Tibial nerve (tissue), 4 donors: ENCODE measurements at regions not wholly inside any gene's neighbourhood (a gene's known extent, or its start where the extent isn't known, plus 50 kb on each side); places are given as distances from the start of the nearest gene placed in this dataset.

Source experiments
- DNase-seq, 2 donors: peaks; one replicate each; pipeline ENCODE4 v3.0.0-alpha.2; 2019; ENCODE audit warnings: low spot score in 2 of 2
- H3K27ac ChIP-seq, 4 donors: fragments of 200-600 bp; sonication (generic) in 3 of 4; one replicate each; pipeline ENCODE4 v1.5.1; 2017 to 2019; ENCODE audit warnings: mild to moderate bottlenecking in 1 of 4
- H3K27me3 ChIP-seq, 2 donors: fragments of 200-600 bp; sonication (generic) in 1 of 2; one replicate each; pipeline versions ENCODE4 v1.5.1 to v1.6.0; 2017 to 2019
- H3K36me3 ChIP-seq, 3 donors: fragments of 200-600 bp; sonication (generic); one replicate each; pipeline ENCODE4 v1.5.1; 2018 to 2019
- H3K4me1 ChIP-seq, 4 donors: fragments of 200-600 bp; sonication (generic) in 3 of 4; one replicate each; pipeline ENCODE4 v1.5.1; 2017 to 2019
- H3K4me3 ChIP-seq, 4 donors: fragments of 200-600 bp; sonication (generic) in 3 of 4; one replicate each; pipeline ENCODE4 v1.5.1; 2017 to 2019; ENCODE audit warnings: mild to moderate bottlenecking in 1 of 4, moderate library complexity in 1 of 4
- H3K9me3 ChIP-seq, 4 donors: fragments of 200-600 bp; sonication (generic) in 3 of 4; one replicate each; pipeline ENCODE4 v1.5.1; 2017 to 2019
- EP300 ChIP-seq, 2 donors: sonication (generic); formaldehyde crosslinking; IDR thresholded peaks; one replicate each; pipeline ENCODE4 v1.6.1; 2017; ENCODE audit warnings: antibody characterized with exemption in 2 of 2, mild to moderate bottlenecking in 1 of 2
- POLR2A ChIP-seq, 2 donors: fragments of 450-650 bp; IDR thresholded peaks; one replicate each; pipeline ENCODE4 v1.6.1; 2017; ENCODE audit warnings: antibody characterized with exemption in 2 of 2, mild to moderate bottlenecking in 2 of 2, moderate library complexity in 2 of 2
- WGBS, 2 donors: methylation state at CpG; one replicate each; pipeline ENCODE4 v1.1.5; 2018; 5-methylcytosine and 5-hydroxymethylcytosine counted together
- TF ChIP-seq, protein P1 (sequence below), 5 experiments: fragments of 200-600 bp in 3 of 5; fragments of 450-650 bp in 2 of 5; sonication (generic) in 3 of 5; IDR thresholded peaks; one replicate each; pipeline ENCODE4 v1.5.1; 2016 to 2019; ENCODE audit warnings: antibody characterized with exemption in 5 of 5, mild to moderate bottlenecking in 3 of 5, moderate library complexity in 2 of 5

DNA sequence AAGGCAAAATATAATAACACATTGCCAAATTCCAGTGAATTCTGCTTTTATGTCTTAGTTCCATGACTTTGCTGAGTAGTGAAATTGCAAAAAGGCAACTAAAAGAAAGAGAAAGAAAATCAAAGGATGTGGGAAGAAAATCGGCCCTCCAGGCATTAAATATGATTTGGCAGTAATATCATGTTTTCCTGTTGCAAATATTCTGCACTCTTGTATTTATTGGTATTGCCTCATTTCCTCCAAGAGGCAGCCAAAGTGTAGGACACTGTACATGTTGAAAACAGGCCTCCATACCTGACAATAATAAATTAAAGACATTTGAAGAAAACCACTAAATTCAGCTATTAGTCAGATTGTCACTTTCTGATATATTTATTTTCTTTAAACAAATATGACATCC is 460.0 kb upstream of the NOX3 start:
- H3K4me3 ChIP-seq = no peak overlapping the region
- WGBS, 2 donors = 29 to 39% methylated on average over 1 of the region's 1 CpG
- TF ChIP-seq, protein P1, sequence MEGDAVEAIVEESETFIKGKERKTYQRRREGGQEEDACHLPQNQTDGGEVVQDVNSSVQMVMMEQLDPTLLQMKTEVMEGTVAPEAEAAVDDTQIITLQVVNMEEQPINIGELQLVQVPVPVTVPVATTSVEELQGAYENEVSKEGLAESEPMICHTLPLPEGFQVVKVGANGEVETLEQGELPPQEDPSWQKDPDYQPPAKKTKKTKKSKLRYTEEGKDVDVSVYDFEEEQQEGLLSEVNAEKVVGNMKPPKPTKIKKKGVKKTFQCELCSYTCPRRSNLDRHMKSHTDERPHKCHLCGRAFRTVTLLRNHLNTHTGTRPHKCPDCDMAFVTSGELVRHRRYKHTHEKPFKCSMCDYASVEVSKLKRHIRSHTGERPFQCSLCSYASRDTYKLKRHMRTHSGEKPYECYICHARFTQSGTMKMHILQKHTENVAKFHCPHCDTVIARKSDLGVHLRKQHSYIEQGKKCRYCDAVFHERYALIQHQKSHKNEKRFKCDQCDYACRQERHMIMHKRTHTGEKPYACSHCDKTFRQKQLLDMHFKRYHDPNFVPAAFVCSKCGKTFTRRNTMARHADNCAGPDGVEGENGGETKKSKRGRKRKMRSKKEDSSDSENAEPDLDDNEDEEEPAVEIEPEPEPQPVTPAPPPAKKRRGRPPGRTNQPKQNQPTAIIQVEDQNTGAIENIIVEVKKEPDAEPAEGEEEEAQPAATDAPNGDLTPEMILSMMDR (IDR thresholded peaks at IDR 0.05) = no peak
- TF ChIP-seq POLR2A (IDR thresholded peaks at IDR 0.05) = no peak
- no peak for TF ChIP-seq EP300 (IDR thresholded peaks at IDR 0.05)
- no peaks in the 10 kb centered on the region for H3K36me3 ChIP-seq
- H3K9me3 ChIP-seq = no peaks in the 10 kb centered on the region
- no peaks in the 10 kb centered on the region for H3K27me3 ChIP-seq
- no peaks in the 10 kb centered on the region for H3K4me1 ChIP-seq
- no peak overlapping the region for H3K27ac ChIP-seq
- DNase-seq = no peak

DNA sequence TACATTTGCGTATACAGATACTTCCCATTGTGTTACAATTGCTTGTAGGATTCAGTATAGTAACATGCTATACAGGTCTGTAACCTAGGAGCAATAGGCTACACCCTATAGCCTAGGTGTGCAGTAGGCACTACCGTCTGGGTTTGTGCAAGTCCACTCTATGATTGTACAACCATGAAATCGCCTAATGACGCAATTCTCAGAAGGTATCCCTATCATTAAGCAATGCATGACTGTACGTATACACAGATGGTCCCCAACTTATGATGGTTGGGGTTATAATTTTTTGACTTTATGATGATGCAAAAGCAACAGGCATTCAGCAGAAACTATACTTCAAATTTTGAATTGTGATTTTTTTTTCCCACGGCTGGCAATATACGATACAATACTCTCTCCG is 458.2 kb upstream of the NOX3 start:
- no peak for TF ChIP-seq POLR2A (IDR thresholded peaks at IDR 0.05)
- TF ChIP-seq, protein P1 (IDR thresholded peaks at IDR 0.05) = no peak
- no peak for TF ChIP-seq EP300 (IDR thresholded peaks at IDR 0.05)
- no peaks in the 10 kb centered on the region for H3K36me3 ChIP-seq
- H3K4me1 ChIP-seq = no peaks in the 10 kb centered on the region
- WGBS, 2 donors = 95 to 96% methylated on average over 8 of the region's 8 CpGs
- H3K9me3 ChIP-seq = peaks cover 0 to 10% (median 0%) of the 10 kb centered on the region in 4 donors
- DNase-seq = no peak
- no peaks in the 10 kb centered on the region for H3K27me3 ChIP-seq
- no peak overlapping the region for H3K4me3 ChIP-seq
- H3K27ac ChIP-seq = no peak overlapping the region

DNA sequence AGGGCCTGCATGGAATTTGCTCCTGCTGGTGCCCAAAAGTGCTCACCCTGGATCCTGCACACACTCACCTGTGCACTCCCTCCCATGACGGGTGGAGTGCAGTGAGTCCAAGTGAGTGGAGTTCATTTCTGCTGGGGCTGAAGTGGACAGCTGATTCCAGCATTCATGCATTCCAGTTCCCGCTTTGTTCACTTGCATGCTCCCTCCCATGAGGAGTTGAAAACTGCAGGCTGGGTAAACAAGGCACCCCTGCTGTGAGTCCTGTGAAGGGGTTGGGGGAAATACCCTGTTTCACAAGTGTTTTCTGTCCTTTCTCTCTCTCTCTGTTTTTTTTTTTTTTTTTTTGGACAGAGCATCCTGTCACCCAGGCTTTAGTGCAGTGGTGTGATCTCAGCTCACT is 454.1 kb upstream of the NOX3 start:
- no peak for TF ChIP-seq POLR2A (IDR thresholded peaks at IDR 0.05)
- TF ChIP-seq, protein P1 (IDR thresholded peaks at IDR 0.05) = no peak
- TF ChIP-seq EP300 (IDR thresholded peaks at IDR 0.05) = no peak
- H3K27me3 ChIP-seq = no peaks in the 10 kb centered on the region
- H3K4me3 ChIP-seq = no peak overlapping the region
- peaks cover 0 to 12% (median 0%) of the 10 kb centered on the region in 4 donors for H3K9me3 ChIP-seq
- no peaks in the 10 kb centered on the region for H3K4me1 ChIP-seq
- no peak for DNase-seq
- no peaks in the 10 kb centered on the region for H3K36me3 ChIP-seq
- WGBS, 2 donors = 65 to 97% methylated on average over 2 of the region's 2 CpGs
- H3K27ac ChIP-seq = no peak overlapping the region

DNA sequence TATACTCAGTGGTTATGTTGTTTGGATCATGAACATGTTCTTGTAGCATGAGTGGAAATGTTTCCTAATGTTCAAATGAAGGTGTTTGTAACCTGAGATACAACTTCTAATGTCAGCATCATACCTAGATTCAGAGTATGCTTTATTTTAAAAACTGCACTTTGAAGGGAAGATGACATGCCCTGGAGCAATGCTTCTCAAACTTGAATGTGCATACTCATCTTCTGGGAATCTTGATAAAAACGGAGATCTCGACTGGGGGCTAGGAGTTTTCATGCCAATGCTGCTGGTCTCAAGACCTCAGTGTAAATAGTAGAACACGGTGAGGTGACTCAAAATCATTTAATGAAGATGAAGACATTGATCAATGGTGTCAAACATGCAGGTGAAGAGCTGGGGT is 440.0 kb upstream of the NOX3 start:
- H3K36me3 ChIP-seq = no peaks in the 10 kb centered on the region
- H3K27me3 ChIP-seq = no peaks in the 10 kb centered on the region
- H3K27ac ChIP-seq = no peak overlapping the region
- DNase-seq = no peak
- H3K4me3 ChIP-seq = no peak overlapping the region
- H3K9me3 ChIP-seq = no peaks in the 10 kb centered on the region
- no peaks in the 10 kb centered on the region for H3K4me1 ChIP-seq
- TF ChIP-seq, protein P1 (IDR thresholded peaks at IDR 0.05) = no peak
- TF ChIP-seq POLR2A (IDR thresholded peaks at IDR 0.05) (no peak), EP300 (IDR thresholded peaks at IDR 0.05) (no peak)
- 87 to 88% methylated on average over 3 of the region's 3 CpGs for WGBS, 2 donors

DNA sequence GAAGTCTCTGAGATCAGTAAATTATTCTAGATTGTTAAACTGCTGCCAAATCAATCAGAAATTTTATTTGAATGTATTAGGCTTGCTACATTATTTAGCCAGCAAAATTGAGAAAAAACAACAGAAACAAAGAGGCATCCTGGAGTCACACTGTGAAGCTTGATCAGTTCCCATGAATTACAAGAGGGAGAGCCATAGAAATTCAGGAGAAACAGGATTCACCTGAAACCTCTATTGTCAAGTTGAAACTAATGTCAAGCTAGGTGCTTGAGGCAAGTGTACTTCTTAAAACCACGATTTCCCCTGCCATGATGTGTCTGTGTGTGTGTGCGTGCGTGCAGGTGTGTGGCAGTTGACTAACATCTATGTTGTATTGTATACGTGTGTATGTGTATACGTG is 439.1 kb upstream of the NOX3 start:
- H3K27ac ChIP-seq = no peak overlapping the region
- no peaks in the 10 kb centered on the region for H3K27me3 ChIP-seq
- no peak overlapping the region for H3K4me3 ChIP-seq
- no peaks in the 10 kb centered on the region for H3K36me3 ChIP-seq
- no peaks in the 10 kb centered on the region for H3K9me3 ChIP-seq
- H3K4me1 ChIP-seq = no peaks in the 10 kb centered on the region
- TF ChIP-seq, protein P1 (IDR thresholded peaks at IDR 0.05) = no peak
- TF ChIP-seq EP300 (IDR thresholded peaks at IDR 0.05) (no peak), POLR2A (IDR thresholded peaks at IDR 0.05) (no peak)
- 72 to 83% methylated on average over 5 of the region's 5 CpGs for WGBS, 2 donors
- no peak for DNase-seq
